ENCODE measurements at regions not wholly inside any gene's neighbourhood (a gene's known extent, or its start where the extent isn't known, plus 50 kb on each side); places are given as distances from the start of the nearest gene placed in this dataset.

DNA sequence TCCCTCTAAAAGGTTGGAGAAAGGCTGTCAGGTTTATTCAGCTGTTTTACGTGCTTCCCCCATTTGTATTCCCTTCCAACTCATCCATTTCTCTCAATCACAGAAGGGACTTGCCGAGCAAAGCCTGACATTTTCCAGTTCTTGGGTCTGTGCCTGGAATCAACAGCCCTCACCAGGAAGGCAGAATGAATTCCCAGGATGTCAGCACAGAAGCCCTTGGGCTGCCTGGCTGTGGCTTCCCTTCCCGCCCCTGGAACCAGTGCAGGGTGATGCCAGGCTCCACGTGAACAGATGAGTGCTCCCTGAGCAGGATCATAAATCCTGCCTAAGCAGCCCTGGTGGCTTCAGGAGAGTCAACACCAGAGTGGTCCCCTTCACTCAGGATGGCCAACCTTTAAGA is 86.1 kb upstream of the CD83 start:
- TF ChIP-seq CTCF (conservative IDR thresholded peaks at IDR 0.05) (no peak), ZFX (IDR thresholded peaks at IDR 0.05) (no peak)

DNA sequence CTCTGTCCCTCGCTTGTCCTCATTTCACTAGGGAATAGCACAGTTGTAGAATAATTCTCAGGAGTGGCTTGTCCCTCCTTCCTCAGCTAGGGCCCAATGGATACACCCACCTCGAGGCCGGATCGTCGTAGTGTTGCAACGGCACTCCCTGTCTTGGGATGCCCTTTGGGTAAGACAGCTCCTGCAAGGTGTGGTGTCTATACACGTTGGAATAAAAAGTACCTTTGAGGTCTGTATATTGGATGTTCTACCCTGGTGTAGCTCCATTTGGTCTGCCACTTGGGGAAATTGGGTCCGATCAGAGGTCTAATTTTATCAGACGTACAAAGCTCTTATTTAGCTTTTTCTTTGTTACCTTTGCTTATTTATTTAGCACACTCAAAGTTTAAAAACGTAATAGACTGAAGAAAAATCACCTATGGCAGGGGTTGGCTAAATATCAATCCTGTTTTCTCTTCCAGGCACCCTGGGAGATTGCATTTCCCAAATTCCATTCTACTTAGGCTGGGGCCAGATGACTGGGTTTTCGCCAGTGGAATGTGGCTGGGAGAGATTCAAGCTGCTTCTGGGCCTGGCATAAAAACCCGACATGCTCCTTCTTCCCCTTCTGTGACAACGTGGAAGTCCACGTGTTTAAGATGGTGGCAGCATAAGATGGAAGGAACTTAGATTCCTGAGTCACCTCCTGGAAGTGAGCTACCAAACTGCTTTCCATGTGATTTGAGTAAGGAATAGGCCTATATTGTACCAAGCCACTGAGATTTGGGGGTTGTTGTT is 82.3 kb upstream of the CD83 start:
- no peak for TF ChIP-seq CTCF (conservative IDR thresholded peaks at IDR 0.05)
- no peak for TF ChIP-seq ZFX (IDR thresholded peaks at IDR 0.05)
- H3K27ac ChIP-seq, result no peak overlapping the region

More for the DNA sequence above, 86.1 kb upstream of the CD83 start:
- no peak overlapping the region for H3K27ac ChIP-seq

DNA sequence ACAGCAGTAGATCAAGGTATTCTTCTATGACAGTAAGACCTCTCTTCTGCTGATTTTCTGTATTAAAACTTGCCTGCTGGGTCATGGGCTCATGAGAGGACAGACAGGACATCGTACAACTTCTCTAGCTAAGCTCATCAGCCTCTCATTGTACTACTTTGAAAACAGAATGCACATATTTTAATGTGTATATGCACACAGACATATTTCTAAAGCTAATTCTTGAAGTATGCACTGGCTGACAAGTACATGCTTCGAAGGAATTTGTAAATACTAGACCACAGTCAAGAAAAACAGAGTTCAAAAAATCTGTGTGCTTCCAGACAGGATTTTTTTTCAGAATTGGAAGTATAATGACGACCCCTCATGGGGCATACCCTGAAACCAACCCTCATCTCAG is 81.7 kb upstream of the CD83 start:
- TF ChIP-seq CTCF (conservative IDR thresholded peaks at IDR 0.05) (no peak), ZFX (IDR thresholded peaks at IDR 0.05) (no peak)
- H3K27ac ChIP-seq, result no peak overlapping the region

DNA sequence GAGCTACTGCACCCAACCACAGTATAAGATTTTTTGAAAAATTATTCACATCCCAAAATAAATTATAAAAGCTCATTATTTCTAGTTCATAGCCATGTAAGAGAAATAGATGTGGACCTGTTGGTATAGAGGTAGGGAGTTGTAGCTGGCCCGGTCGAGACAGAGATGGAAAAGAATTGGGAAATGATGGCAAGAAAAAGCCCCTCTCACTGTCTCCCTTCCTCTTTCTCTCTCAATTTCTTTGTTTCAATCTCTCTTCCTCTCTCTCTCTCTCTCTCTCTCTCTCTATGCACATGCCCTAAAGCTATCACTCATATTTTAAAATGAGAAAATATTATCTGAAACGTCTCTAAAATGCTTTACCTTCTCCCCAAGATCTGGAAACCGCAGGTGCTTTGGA is 80.7 kb upstream of the CD83 start:
- no peak for TF ChIP-seq ZFX (IDR thresholded peaks at IDR 0.05)
- TF ChIP-seq CTCF (conservative IDR thresholded peaks at IDR 0.05), result no peak
- H3K27ac ChIP-seq, result no peak overlapping the region

GRCh38 chr6:14037402-14038277 is 79.9 kb upstream of the CD83 start:
- no peak overlapping the region for H3K27ac ChIP-seq
- TF ChIP-seq CTCF (conservative IDR thresholded peaks at IDR 0.05), result no peak
- no peak for TF ChIP-seq ZFX (IDR thresholded peaks at IDR 0.05)

GRCh38 chr6:14038467-14039437 is 78.8 kb upstream of the CD83 start:
- TF ChIP-seq CTCF (conservative IDR thresholded peaks at IDR 0.05), result no peak
- TF ChIP-seq ZFX (IDR thresholded peaks at IDR 0.05), result no peak
- H3K27ac ChIP-seq, result no peak overlapping the region
